GM19351 (cell line): ENCODE measurements at regions not wholly inside any gene's neighbourhood (a gene's known extent, or its start where the extent isn't known, plus 50 kb on each side); places are given as distances from the start of the nearest gene placed in this dataset.

Experiments used
- ATAC-seq: cut with Tn5 transposase; IDR thresholded peaks from one replicate; pipeline ENCODE4 v1.9.1; 2021; ENCODE audit warnings: mild to moderate bottlenecking, moderate library complexity; ENCODE audit not compliant: unreplicated experiment

DNA sequence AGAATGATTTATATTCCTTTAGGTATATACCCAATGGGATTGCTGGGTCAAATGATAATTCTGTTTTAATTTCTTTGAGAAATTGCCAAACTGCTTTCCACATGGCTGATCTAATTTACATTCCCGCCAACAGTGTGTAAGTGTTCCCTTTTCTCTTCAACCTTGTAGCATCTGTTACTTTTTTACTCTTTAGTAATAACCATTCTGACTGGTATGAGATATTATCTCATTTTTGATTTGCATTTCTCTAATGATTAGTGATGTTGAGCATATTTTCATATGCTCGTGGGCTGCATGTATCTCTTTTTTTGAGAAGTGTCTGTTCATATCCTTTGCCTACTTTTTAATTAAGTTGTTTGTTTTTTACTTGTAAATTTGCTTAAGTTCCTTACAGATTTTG, 1264.2 kb downstream of the OTOL1 start:
- no peak for ATAC-seq

DNA sequence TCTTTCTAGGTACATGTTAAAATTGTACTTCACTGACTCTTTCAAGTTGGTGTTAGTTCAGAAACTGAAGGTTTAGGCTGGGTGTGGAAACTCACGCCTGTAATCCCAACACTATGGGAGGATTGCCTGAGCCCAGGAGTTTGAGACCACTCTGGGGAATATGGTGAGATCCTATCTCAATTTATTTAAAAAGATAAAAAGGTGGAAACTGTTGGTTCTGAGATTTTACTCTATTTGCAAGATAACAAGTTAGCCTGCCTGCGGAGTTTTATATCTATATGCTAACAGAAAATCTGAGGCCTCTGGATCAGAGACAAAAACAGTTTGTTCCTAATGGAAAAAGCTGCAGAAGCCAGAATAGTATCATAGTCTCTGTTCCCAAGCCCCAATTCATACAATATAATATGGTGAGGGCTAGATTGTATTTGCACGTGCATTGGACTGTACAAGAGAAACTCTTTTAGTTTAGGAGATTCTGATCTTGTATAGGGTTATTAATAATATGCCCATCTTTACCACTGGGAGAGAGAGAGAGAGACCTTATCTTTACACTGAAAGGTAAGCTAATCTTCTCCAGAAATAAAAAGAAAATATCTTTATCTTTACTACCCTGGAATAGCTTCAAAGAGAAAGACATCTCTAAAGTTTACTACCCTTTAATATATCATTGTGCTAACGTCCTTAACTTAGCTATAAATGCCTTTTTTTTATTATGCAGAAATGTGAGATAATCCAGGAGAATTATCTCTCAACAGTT, 1267.6 kb downstream of the OTOL1 start:
- no peak for ATAC-seq

DNA sequence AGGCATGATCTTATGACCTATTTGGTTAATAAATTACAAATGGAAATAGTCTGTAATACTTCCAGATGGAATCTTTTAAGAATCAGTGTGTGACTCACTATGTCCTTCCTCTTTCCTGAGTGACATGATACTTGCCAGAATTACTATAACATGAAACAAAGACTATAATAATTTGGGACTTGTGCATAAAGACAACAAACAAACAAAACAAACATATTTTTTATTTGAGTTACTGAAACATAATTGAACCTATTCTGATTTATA, 1268.1 kb downstream of the OTOL1 start:
- ATAC-seq: no peak

DNA sequence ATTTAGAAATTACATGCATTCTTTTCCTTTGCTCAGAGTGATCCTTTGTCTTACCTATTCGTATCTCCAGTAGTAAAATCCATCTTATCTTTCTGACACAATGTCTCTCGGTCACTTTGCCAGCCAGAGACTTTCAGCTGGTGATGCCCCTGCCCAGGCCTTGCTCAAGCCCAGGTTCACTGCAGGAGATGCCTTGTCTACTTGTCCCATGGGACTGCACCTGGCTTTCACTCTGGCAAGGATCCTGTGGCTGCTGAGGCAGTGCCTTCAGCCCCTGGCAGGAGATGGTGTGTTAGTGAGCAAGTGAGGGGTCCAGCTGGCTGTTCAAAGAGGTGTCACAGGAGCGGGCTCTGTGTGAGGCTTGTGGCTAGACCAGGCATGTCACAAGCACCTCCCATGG, 1268.9 kb downstream of the OTOL1 start:
- ATAC-seq: no peak

DNA sequence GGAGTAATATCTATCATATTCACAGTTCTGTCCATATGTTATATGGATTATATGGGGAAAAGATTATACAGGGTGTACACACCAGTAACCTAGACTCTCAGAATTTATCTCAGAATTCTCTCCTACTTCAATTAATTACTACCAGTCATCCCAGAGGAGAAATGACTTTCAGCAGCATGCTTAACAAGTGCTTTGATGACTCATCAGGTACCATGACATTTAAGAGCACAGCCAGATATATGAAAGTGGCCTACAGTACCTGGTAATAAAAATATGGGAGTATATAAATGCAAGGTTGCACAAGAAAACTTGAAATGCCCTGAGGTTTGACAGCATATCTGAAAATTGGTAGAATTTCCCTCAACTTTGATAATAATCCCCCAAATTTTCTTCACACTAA, 1273.0 kb downstream of the OTOL1 start:
- no peak for ATAC-seq

DNA sequence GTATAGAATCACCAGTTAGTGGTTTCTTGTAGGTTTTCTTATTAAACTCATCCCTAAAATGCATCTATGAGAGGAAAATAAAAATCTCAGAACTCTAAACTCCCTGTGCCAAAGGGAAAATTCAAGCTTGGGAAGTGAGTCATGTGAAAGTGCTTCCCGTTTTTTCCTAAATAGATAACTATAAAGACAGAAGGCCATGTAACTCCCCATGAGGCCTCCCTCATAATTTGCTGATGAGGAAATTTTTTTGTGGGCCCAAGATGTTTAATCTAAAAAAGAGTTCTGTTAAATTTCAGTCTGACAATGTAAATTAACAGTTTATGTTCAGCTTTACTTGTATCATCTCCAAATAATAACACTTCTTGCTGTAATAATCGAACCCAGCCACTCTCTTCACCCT, 1273.9 kb downstream of the OTOL1 start:
- ATAC-seq: no peak

DNA sequence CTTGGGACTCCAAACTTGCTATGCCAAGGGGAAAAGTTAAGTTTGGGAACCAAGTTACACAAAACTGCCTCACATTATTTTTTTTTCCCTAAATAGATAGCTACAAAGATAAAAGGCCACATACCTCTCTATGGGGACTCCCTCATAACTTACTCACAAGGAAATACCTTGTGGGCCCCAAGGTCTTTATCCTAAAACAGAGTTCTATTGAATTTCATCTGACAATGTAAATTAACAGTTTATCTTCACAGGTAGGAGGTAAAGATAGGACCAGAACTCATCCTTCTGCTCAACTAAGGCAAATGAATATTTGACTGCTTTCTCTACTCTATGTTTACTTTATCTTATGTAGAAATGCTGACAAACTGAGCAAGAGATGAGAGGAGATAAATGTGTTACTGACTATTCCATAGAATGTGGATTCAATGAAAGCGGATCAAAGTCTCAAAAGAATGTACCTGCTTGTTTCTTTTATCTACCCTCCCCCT, 1278.0 kb downstream of the OTOL1 start:
- no peak for ATAC-seq

DNA sequence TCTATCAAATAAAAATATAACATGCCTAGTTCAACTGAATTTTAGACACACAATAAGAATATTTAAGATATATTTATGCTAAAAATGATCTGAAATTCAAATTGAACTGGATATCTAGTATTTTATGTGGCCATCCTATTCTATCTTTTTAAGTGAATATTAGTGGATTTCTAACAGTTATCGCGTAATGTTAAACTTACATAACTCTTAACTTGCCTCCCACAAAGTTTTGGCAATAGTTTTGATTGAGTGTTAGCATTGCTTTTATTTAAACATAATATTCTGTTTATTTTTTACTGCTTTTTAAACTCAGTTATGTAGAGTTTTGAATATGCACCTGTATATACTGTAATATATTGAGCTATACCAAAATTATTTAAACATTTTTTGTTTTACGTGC, 1279.5 kb downstream of the OTOL1 start:
- no peak for ATAC-seq

DNA sequence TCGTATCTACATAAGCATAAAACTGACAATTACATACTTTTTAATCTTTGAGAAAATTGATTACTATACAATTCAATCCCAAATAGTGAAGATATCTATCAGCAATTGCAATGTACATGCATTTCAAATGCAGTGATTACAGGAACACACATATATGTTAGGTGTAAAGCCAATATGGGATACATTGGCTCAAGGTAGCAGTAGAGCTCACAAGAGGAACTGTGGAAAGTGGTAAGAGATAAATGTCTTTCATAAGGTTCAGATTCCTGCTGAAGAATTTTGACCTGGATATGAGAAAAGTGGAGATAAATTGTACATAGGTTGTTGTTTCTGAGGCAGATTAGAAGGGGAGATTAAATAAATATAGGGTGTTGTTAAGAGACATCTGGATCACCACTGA, 1280.5 kb downstream of the OTOL1 start:
- no peak for ATAC-seq

DNA sequence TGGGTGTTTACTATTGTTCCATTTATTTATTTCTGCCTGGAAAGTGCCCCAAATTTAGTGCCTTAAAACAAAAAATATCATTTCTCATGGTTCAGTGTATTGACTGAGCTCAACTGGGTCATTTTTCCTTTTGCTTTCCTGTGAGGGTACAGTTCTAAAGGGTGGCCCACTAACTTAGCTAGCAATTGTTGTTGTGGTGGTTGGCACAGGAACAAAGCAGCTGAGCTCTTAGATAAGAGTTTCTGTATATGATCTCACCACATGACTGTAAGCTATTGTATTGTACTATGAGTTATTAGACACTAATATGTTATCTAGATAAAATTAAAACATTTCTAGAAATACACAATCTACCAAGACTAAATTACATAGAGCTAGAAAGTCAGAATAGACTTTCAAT, 1283.7 kb downstream of the OTOL1 start:
- no peak for ATAC-seq

DNA sequence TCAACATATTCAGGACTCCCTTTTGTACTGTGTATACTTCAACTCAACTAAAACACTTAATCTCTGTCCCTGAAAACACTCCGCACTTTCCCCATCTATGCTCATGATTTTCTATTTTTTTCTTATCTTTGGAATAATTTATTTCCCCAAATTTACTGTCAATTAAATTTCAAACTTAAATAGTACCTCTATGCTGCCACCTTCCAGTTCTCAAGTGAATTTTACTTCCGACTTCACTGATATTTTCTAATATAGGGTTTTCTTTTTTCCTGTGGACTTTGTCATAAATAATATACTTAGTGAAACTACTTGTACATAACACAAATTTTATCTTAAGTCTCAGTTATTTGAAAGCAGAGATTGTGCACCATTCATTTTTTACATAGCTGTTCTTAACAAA, 1303.3 kb downstream of the OTOL1 start:
- no peak for ATAC-seq

DNA sequence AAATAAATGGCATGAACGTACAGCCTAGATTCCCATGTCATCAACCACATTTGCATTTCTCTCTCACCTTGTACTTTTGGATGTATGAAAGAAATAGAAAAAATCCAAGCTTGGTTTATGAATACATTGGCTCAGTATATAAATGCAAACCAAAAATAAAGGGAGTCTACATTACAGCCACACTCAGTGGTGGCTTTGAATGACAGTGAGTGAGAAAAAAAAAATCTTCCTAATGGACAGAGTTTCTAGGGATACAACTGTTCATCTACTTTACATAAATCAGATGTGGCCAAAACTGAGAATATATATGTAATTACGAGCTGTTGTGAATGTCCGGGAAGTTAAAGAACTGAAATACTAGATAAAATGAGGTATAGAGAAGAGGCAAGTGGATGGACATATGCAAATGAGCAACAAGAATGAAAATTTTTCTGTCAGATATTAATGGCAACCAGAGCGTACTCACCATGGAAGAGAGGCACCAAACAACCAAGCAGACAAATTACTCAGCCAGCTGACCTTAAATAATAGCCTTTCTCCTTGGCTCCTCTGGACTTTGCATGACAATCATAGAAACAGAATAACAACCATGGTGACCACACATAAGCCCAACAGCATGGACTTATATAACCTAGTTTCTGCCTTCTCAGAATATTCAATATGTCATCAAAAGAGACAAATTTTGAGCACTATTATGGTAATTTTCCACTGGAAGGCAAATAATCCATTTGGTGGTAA, 1305.8 kb downstream of the OTOL1 start:
- no peak for ATAC-seq

DNA sequence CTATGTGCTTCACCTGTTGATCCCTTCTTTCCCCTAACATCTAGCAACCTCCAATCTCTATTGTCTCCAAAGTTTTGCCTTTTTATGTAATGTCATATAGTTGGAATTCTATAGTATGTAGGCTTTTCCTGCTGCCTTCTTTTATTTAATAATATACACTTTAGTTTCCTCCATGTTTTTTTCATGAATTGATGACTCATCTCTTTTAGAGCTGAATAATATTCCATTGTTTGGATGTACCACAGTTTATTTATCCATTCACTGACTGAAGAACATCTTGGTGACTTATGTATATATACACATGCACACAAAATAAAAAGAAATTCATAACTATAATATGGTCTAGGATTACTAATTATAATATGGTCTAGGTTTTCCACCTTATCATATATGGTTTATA, 1314.2 kb downstream of the OTOL1 start:
- no peak for ATAC-seq

DNA sequence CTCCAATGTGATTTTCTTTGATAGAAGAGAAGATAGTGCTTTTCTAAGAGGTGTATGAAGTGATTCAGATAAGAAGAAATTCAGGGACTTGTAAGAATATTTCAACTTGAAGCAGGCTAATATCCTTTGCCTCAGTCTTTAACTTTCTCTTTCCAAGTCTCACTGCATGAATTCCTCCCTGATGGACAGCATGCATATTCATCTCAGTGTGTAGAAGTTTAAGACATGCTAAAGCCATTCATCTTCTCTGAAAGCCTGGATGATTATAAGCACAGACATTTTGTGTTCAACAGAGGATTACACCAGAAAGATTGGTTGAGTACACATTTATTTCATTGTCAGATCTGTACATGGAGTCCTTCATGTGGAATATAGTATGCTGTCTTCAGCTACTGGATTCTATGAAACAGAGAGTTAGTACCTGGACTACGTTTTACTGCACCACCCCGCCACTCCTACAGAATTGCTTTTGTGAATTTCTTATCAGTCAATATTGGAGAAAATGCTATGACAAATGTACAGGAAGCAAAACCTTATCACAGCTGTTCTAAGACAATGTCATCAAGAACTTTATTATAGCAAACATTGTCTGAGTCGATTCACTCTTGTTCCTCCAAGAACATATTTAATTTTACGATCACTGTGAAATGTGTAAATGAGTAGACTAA, 1346.1 kb downstream of the OTOL1 start:
- no peak for ATAC-seq

DNA sequence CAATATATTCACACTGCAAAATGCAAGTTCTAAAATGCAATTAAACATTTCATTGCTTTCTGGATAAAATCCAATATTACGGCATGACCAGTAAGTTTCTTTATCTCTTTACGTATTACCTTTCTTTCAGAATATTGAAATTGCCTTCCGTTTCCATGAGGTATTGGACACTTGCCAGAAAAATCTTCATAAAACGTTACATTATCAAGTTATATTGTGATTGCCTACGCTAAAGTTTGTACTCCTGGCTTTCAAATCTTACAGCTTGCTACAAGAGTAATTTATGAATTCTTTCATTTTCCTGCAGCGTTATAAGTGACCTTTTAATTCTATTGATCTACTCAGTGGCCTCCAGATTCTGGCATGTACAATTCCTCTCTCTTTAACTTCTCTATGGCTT, 1349.3 kb downstream of the OTOL1 start:
- ATAC-seq: no peak

DNA sequence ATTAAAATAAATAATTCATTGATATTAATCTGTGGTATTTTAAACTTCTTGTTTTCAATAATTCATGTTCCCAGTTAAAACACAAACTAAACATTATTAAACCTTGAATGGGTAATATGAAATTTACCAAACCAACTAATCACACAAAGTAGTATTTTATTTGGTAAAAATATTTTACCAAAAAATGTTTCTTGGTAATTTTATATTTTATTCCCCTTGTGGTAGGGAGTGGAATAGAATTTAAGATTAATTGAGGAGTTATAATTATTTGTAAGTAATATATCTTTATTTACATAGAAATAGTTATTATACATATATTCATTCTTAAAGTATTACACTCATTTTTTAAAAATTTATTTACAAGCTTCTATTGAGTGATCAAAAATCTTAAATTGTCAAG, 1350.9 kb downstream of the OTOL1 start:
- no peak for ATAC-seq

DNA sequence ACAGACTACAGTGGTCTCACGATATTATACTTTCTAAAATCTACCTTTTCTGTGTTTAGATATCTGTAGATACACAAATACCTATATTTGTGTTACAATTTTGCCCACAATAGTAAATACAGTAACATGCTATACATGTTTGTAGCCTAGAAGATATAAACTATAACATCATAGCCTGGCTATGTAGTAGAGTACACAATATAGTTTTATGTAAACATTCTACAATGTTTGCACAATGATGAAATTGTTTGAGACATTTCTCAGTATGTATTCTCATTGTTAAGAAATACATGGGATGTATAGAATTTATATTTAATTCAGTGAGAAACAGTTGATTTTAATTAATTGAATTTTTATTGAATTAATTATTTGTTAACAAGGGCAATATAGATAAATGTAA, 1367.0 kb downstream of the OTOL1 start:
- no peak for ATAC-seq

DNA sequence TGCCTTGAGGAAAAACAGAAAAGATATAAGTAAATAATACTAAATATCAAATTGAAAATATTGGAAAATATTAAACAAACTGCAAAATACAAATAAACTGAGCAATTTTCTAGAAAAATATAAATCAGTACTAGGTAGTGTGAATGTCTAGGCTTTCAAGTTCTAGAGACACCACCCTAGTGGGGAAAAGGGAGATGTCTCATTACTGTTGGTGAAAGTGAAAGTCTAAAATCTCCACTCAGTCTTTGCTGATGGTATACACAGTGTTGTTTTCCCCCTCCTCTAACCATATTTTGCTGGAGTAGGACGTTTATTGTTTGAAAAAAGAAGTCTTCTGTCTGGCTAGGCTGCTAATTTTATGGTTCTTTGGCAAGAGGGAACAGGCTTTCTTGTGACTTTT, 1368.9 kb downstream of the OTOL1 start:
- ATAC-seq: no peak

DNA sequence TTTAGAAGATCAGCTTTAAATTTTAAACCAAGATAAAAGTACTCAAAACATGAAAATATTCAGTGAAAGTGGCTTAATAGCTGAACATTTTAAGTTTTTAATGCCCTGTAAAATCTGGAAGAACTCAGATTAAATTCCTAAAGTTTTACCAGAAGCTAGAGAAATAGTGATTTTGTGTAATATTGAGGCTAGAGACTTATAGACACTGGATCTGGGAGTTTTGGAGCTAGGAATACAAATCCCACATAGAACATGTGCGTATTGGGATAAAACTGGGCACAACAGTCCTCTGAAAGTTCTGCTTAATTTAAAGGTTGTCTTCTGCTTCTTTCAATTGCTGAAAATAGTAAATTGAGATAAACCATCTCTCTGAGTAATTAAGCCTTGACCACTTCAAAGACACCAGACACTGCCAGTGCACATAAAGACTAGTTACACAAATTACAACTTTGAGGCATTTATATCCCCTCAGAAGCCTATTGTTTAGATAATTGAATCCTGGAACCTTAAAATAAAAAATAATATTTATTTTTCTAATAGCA, 1382.5 kb downstream of the OTOL1 start:
- ATAC-seq: no peak

DNA sequence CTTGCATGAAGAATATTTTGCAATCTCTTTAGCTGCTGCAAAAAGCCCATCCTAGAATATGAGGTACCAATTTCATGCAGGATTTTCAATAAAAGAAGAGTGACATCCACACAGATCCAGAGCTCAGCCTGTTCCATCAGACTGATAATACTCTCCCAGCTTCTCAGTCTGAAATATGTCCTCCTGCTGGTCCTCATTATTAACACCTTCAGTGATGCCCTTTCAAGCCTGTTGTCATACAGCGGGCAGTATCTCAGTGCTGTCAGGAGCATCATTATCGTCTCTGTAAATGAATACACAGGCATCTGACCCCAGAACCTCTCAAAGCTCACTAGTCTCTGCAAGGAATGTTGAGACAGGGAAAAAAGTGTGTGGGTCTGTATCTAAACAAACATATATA, 1387.8 kb downstream of the OTOL1 start:
- ATAC-seq: no peak

DNA sequence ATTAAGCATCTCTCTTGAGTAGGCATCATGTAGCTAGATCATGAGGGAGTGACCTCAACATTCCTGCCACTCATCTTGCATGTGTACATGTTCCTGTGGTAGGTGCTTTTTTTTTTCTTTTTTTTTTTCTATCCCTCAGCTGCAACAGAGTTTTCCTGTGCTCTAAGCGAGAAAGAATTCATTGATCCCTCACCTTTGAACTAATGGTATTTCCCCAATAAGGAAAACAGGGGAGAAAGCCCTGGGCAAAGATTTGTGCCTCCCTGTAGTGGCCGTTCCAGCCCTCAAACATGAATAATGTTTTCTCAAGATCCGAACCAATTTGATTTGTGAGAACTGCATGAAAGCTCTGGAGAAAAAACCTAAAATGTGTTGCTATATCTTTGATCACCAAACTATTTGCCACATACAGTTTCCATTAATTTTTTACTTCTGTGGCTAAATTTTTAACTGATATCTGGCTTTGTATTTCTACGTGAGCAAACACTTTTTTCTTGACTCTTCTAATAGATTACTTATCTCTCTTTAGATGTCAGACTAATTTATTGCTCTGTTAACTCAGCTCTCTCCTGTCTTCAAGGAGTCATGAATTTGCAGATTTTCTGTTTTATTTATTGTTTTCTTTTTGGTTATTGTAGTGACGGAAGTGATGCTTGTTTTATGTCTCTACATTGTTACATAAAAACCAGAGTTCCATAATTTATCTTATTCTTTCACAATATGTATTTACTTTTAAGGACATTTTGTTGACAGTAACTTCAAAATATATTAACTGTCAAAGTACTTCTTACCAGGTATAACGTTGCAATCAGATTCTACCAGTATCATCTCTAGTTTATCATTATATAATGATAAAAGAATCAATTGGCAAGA, 1396.5 kb downstream of the OTOL1 start:
- no peak for ATAC-seq
